Colonic mucosa (tissue), 4 donors: ENCODE measurements at regions not wholly inside any gene's neighbourhood (a gene's known extent, or its start where the extent isn't known, plus 50 kb on each side); places are given as distances from the start of the nearest gene placed in this dataset.

ENCODE experiments used
- DNase-seq: peaks from one replicate; pipeline ENCODE4 v3.0.0-alpha.2; 2020
- H3K27ac ChIP-seq: fragments of 200-600 bp; one replicate; pipeline ENCODE4 v1.8.0; 2021
- H3K27me3 ChIP-seq: fragments of 200-600 bp; one replicate; pipeline ENCODE4 v1.8.0; 2021
- H3K36me3 ChIP-seq: fragments of 200-600 bp; one replicate; pipeline ENCODE4 v1.8.0; 2021
- H3K4me1 ChIP-seq: fragments of 200-600 bp; one replicate; pipeline ENCODE4 v1.8.0; 2021; ENCODE audit warnings: mild to moderate bottlenecking
- H3K4me3 ChIP-seq: fragments of 200-600 bp; one replicate; pipeline ENCODE4 v1.8.0; 2021
- H3K9ac ChIP-seq, 2 donors: one replicate each; pipeline ENCODE4 v1.7.0; 2013; ENCODE audit warnings: control low read depth in 2 of 2, low read depth in 2 of 2, low read length in 2 of 2
- H3K9me3 ChIP-seq: fragments of 200-600 bp; one replicate; pipeline ENCODE4 v1.8.0; 2021
- intact Hi-C: fragments of 100-400 bp; cut with DNase I; formaldehyde crosslinking; loops from one replicate; pipeline ENCODE4 v1.14.1; 2022
- TF ChIP-seq, protein P1 (sequence below): fragments of 200-600 bp; IDR thresholded peaks from one replicate; pipeline ENCODE4 v1.8.0; 2022; ENCODE audit warnings: antibody characterized with exemption, mild to moderate bottlenecking
- donor health status: healthy.
- donor health status: DM: no; HTN: no; CAD: no.
- donor health status: DM: no; HTN: no; CAD: no.

DNA sequence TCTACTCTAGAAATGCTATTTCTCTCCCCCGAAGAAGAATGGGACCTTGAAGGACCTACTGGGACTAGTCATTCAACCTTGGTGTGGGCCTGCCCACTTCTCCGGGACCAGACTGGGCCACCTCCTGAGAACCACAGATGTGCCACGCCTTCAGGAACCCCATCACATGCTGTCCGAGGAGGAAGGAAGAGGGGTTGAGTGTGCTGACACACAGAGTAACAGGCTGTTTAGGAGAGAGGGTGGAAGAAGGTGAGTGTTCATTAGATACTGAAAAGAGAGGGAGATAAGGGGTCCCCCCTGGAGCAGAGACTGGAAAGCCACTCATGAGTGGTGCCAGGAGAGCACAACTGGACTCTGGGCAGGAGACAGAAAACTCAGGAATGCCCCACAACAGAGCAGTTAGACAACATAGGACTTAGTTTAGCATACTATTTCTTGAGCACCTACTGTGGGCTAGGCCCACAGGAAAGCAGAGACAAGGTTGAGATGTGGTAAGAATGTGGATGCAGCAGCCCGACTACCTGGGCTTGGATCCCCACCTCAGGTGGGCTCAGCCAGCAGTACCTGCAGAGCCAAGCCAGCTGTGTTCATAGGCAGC is 286.4 kb upstream of the NCKAP5 start:
- H3K36me3 ChIP-seq = no peaks in the 10 kb centered on the region
- no peak for DNase-seq
- intact Hi-C loops = no loop called here

DNA sequence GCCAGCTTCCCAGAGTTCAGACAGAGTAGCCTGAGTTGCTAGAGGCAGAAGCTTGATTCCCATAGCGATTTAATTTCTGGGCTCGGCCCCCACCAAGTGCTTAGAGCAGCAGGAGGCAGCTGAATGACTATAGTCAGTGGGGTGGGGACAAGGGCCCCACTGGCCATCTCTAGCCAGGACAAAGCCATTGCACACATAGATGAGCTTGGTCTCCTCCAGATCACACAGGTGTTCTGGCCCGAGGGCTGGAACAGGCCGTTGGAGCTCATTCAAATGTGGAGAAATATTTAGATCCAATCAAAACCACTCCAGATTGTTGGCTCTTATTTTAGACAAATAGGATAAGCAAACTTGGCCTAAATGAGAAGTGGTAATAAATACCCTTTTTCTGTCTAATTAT is 287.3 kb upstream of the NCKAP5 start:
- DNase-seq = no peak
- intact Hi-C loops = no loop called here
- Histone ChIP-seq H3K9me3 (no peaks in the 10 kb centered on the region), H3K4me3 (no peak overlapping the region), H3K36me3 (no peaks in the 10 kb centered on the region), H3K4me1 (no peaks in the 10 kb centered on the region), H3K9ac (no peak overlapping the region), H3K27ac (no peak overlapping the region), H3K27me3 (no peaks in the 10 kb centered on the region)
- TF ChIP-seq, protein P1, sequence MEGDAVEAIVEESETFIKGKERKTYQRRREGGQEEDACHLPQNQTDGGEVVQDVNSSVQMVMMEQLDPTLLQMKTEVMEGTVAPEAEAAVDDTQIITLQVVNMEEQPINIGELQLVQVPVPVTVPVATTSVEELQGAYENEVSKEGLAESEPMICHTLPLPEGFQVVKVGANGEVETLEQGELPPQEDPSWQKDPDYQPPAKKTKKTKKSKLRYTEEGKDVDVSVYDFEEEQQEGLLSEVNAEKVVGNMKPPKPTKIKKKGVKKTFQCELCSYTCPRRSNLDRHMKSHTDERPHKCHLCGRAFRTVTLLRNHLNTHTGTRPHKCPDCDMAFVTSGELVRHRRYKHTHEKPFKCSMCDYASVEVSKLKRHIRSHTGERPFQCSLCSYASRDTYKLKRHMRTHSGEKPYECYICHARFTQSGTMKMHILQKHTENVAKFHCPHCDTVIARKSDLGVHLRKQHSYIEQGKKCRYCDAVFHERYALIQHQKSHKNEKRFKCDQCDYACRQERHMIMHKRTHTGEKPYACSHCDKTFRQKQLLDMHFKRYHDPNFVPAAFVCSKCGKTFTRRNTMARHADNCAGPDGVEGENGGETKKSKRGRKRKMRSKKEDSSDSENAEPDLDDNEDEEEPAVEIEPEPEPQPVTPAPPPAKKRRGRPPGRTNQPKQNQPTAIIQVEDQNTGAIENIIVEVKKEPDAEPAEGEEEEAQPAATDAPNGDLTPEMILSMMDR = no peak

More for the DNA sequence above, 286.4 kb upstream of the NCKAP5 start:
- no peaks in the 10 kb centered on the region for H3K9me3 ChIP-seq
- no peak overlapping the region for H3K9ac ChIP-seq
- no peaks in the 10 kb centered on the region for H3K4me1 ChIP-seq
- TF ChIP-seq, protein P1 = no peak
- no peak overlapping the region for H3K4me3 ChIP-seq
- H3K27me3 ChIP-seq = no peaks in the 10 kb centered on the region
- no peak overlapping the region for H3K27ac ChIP-seq

DNA sequence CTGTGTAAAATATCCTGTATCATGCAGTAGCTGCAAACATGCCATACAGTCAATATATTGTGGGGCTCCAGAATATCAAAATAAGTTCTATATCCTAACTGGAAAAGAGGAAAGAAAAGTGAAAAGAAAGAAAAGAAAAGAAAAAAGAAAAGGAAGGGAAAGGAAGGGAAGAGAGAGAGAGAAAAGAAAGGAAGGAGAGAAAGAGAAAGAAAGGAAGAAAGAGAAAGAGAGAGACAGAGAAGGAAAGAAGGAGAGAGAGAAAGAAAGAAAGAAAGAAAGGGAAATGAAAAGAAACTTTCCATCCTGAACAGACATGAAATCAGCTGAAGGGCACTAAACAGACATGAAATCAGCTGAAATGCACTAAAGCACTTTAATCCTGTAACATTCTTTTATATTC is 288.4 kb upstream of the NCKAP5 start:
- Histone ChIP-seq H3K27me3 (no peaks in the 10 kb centered on the region), H3K27ac (no peak overlapping the region), H3K36me3 (no peaks in the 10 kb centered on the region), H3K4me3 (no peak overlapping the region), H3K4me1 (no peaks in the 10 kb centered on the region), H3K9me3 (no peaks in the 10 kb centered on the region), H3K9ac (no peak overlapping the region)
- intact Hi-C loops = no loop called here
- TF ChIP-seq, protein P1 = no peak
- DNase-seq = no peak

DNA sequence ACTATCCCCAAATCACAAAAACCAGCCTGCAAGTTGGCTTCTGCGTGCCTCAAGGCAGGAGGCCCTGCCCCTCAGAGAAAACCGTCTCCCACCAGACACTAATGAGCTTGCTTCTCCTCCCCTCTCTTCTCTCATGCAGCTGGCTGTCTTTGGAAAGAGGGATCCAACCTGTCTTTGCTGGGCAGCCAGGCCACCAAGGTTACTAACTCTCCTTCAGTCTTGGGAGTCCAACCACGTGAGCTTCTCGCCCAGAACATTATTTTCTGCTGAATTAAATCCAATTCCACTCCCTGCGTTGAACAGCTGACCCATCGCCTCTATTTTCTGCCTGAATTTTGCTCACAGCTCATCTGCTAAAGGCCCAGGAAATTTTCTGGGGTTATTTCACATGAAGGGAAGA is 291.3 kb upstream of the NCKAP5 start:
- no peak overlapping the region for H3K27ac ChIP-seq
- no peaks in the 10 kb centered on the region for H3K4me1 ChIP-seq
- DNase-seq = no peak
- TF ChIP-seq, protein P1 = no peak
- intact Hi-C loops = no loop called here
- no peaks in the 10 kb centered on the region for H3K27me3 ChIP-seq
- H3K36me3 ChIP-seq = no peaks in the 10 kb centered on the region
- H3K9ac ChIP-seq = no peak overlapping the region
- no peaks in the 10 kb centered on the region for H3K9me3 ChIP-seq
- H3K4me3 ChIP-seq = no peak overlapping the region

DNA sequence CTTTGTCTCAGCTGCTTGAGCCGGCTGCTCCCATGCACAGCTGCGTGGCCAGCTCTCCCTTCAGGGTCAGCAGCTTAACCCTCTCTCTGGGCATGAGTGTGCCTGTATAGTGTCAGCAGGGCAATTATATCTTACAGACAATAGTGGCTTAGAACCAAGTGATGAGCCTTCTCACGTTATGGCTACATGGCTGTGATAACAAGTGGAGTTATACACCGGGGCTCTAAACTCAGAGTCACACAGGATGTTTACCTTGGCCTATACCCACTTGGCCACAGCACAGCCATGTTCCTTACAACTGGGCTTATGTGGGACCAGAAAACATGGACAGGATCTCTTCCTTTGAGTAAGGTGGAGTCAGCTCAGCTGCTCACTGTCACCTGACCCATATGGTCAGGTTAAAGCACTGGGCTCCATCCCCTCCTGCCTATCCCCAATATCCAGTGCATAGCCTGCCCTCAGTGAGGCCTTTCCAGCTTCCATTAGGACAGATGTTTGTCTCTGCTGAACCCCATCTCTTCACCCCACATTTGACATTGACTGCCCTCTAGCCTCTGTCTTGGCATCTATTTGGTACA is 294.2 kb upstream of the NCKAP5 start:
- Histone ChIP-seq H3K27ac (no peak overlapping the region), H3K4me3 (no peak overlapping the region), H3K27me3 (no peaks in the 10 kb centered on the region), H3K4me1 (no peaks in the 10 kb centered on the region), H3K36me3 (no peaks in the 10 kb centered on the region), H3K9ac (no peak overlapping the region), H3K9me3 (no peaks in the 10 kb centered on the region)
- intact Hi-C loops = no loop called here
- DNase-seq = no peak
- TF ChIP-seq, protein P1 = no peak
